Bronchial epithelial cell (primary cell): ENCODE measurements at regions not wholly inside any gene's neighbourhood (a gene's known extent, or its start where the extent isn't known, plus 50 kb on each side); places are given as distances from the start of the nearest gene placed in this dataset.

ENCODE experiments used
- DNase-seq: peaks from one replicate; pipeline ENCODE4 v3.0.0-alpha.2; 2010; ENCODE audit warnings: low read depth
- FAIRE-seq: peaks from 2 replicates; lab custom pipeline; 2011; peaks lifted over from hg19 to GRCh38; lab: Jason Lieb, UNC
- H3K27me3 ChIP-seq: 2 replicates; pipeline ENCODE4 v1.5.1; 2011; ENCODE audit warnings: low read length; ENCODE audit not compliant: control insufficient read depth, insufficient read depth
- H3K36me3 ChIP-seq: 2 replicates; pipeline ENCODE4 v1.5.1; 2011; ENCODE audit warnings: low read length; ENCODE audit not compliant: control insufficient read depth, insufficient read depth
- H3K4me3 ChIP-seq: 2 replicates; pipeline ENCODE4 v1.5.1; 2011; ENCODE audit warnings: mild to moderate bottlenecking, low read depth, low read length, control low read depth
- CTCF ChIP-seq: IDR thresholded peaks from 2 replicates; pipeline ENCODE4 v1.5.1; 2011; ENCODE audit warnings: mild to moderate bottlenecking, moderate library complexity, low read length, control low read depth, inconsistent platforms; ENCODE audit not compliant: insufficient read depth, severe bottlenecking

GRCh38 chr11:98434296-98434695 is 586.5 kb upstream of the CNTN5 start:
- no peak overlapping the region for H3K4me3 ChIP-seq
- TF ChIP-seq CTCF: no peak
- no peak for DNase-seq

DNA sequence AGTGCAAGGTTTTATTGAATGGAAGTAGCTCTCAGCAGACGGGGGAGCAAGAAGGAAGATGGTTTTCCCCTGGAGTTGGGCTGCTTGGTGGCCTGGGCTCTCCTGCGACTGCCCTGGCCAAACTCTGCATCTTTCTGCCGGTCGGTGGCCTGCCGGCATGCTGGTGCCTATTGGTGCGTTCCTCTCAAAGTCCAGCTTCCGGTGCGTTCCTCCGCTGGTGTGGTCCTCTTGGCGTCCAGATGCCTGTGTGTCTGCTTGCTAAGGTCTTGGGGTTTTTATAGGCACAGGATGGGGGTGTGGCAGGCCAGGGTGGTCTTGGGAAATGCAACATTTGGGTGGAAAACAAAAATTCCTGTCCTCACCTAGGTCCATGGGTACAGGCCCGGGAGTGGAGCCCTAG is 567.4 kb upstream of the CNTN5 start:
- H3K4me3 ChIP-seq: no peak overlapping the region
- no peak for FAIRE-seq
- H3K36me3 ChIP-seq: no peaks in the 10 kb centered on the region
- TF ChIP-seq CTCF: no peak
- DNase-seq: no peak
- no peaks in the 10 kb centered on the region for H3K27me3 ChIP-seq

More at GRCh38 chr11:98434296-98434695, 586.5 kb upstream of the CNTN5 start:
- no peaks in the 10 kb centered on the region for H3K36me3 ChIP-seq
- no peaks in the 10 kb centered on the region for H3K27me3 ChIP-seq
- FAIRE-seq: no peak

DNA sequence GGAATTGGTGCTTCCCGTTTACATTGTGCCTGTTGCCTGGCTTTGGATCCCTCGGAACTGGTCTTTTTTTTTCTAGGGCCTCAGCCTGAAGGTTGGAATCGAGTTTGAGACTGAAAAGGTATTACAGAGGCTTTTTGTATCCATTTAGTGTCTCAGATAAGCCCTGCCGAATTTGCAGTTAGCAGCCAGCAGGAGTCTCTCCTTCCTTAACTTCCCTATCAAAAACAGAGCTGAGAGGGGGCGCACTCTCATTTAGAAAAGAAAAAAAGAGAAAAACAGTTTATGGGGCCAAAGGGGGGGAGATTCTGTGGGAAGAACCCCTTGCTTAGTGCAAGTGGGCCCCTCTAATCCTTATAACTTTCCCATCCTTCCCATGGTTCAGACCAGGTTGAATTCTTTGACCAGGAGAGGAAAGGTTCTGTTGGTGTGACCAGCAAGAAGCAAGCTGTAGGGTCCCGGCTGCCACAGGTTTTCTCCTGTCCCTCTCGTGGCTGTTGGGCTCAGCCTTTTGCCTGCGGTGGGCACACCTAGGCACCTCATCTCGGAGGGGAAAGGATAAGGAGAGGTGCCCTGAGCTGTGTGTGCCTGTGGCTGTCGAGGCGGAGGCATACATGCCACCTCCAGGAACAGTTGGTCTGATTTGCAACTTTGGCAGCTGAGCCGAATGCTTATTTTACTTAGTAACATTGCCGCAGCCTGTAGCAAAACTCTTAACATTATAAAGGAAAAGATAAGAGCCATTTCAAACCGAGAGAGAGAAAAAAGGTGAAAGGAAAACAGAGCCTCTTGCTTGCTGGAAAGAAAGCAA is 565.0 kb upstream of the CNTN5 start:
- H3K27me3 ChIP-seq: no peaks in the 10 kb centered on the region
- FAIRE-seq (no peak), DNase-seq (no peak)
- H3K4me3 ChIP-seq: no peak overlapping the region
- H3K36me3 ChIP-seq: no peaks in the 10 kb centered on the region
- TF ChIP-seq CTCF: no peak

GRCh38 chr11:98456308-98456680 is 564.5 kb upstream of the CNTN5 start:
- FAIRE-seq (peak; percentile 66), DNase-seq (no peak)
- H3K4me3 ChIP-seq: no peak overlapping the region
- H3K36me3 ChIP-seq: no peaks in the 10 kb centered on the region
- H3K27me3 ChIP-seq: no peaks in the 10 kb centered on the region
- TF ChIP-seq CTCF: no peak

GRCh38 chr11:98495016-98495415 is 525.7 kb upstream of the CNTN5 start:
- FAIRE-seq (no peak), DNase-seq (no peak)
- TF ChIP-seq CTCF: no peak
- Histone ChIP-seq H3K4me3 (no peak overlapping the region), H3K27me3 (no peaks in the 10 kb centered on the region), H3K36me3 (no peaks in the 10 kb centered on the region)

DNA sequence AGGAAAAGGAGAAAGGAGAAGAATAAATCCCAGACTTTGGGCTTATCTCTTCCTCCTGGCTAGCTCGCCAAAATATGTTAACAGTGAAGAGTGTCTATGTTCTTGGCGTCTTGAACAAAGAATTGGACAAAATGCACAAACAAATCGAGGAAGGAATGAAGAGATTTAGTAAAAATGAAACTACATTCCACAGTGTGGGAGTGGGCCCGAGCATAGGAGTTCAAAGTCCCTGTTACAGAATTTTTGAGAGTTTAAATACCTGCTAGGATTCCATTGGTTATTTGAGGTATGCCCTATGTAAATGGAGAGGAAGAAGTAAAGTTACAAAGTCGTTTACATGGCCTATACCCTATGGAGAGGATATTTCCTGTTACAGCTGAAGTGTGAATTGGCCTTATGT is 525.1 kb upstream of the CNTN5 start:
- no peak for DNase-seq
- H3K4me3 ChIP-seq: no peak overlapping the region
- no peak for TF ChIP-seq CTCF
- H3K27me3 ChIP-seq: no peaks in the 10 kb centered on the region
- FAIRE-seq: no peak
- no peaks in the 10 kb centered on the region for H3K36me3 ChIP-seq
